ENCODE measurements at regions not wholly inside any gene's neighbourhood (a gene's known extent, or its start where the extent isn't known, plus 50 kb on each side); places are given as distances from the start of the nearest gene placed in this dataset.

DNA sequence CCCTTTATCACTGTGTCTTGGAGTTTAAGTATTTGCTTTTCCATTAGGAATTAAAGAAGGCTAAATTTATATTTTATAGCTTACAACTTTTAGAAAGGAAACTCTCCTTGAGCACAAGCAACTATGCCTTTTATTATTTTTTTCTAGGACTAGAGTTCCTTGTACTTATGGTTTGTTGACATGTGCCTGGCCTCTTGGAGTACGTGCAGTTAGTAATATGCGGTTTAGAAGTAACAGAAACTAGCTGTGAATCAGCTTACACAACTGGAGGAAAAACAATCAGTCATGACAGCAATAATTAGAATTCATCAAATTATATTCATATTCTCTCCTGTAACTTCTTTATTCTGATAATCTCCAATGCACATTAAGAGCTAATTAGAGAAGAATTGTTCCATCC lies 428.7 kb downstream of the AEBP2 start:
- Histone ChIP-seq H3K9ac (ENCODE audit: low read depth, low read length, poor library complexity, severe bottlenecking) (no peak overlapping the region), H3K27me3 (ENCODE audit: insufficient read depth, low read length, poor library complexity, severe bottlenecking) (no peaks in the 10 kb centered on the region), H3F3A (ENCODE audit: low read depth) (no peaks in the 10 kb centered on the region), H3K4me1 (ENCODE audit: insufficient read depth, low read length, poor library complexity, severe bottlenecking) (no peaks in the 10 kb centered on the region), H3K4me2 (ENCODE audit: low read depth, low read length, poor library complexity, severe bottlenecking) (no peak overlapping the region), H4K20me1 (ENCODE audit: insufficient read depth, low read length, poor library complexity, severe bottlenecking) (no peaks in the 10 kb centered on the region), H3K9me3 (ENCODE audit: insufficient read depth, low read depth, low read length) (no peaks in the 10 kb centered on the region), H3K79me2 (ENCODE audit: insufficient read depth, low read length) (no peaks in the 10 kb centered on the region), H3K9me2 (replicated peaks; ENCODE audit: low read depth, low read length) (no peaks in the 10 kb centered on the region), H3K4me3 (ENCODE audit: low read length, poor library complexity, severe bottlenecking) (no peak overlapping the region), H3K36me3 (ENCODE audit: insufficient read depth, low read length) (no peaks in the 10 kb centered on the region), H2AFZ (ENCODE audit: low read length) (no peak overlapping the region)
- TF ChIP-seq EZH2phosphoT487 (IDR thresholded peaks at IDR 0.05; ENCODE audit: borderline replicate concordance) = no peak
- TF ChIP-seq, protein P1, sequence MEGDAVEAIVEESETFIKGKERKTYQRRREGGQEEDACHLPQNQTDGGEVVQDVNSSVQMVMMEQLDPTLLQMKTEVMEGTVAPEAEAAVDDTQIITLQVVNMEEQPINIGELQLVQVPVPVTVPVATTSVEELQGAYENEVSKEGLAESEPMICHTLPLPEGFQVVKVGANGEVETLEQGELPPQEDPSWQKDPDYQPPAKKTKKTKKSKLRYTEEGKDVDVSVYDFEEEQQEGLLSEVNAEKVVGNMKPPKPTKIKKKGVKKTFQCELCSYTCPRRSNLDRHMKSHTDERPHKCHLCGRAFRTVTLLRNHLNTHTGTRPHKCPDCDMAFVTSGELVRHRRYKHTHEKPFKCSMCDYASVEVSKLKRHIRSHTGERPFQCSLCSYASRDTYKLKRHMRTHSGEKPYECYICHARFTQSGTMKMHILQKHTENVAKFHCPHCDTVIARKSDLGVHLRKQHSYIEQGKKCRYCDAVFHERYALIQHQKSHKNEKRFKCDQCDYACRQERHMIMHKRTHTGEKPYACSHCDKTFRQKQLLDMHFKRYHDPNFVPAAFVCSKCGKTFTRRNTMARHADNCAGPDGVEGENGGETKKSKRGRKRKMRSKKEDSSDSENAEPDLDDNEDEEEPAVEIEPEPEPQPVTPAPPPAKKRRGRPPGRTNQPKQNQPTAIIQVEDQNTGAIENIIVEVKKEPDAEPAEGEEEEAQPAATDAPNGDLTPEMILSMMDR (conservative IDR thresholded peaks at IDR 0.05; ENCODE audit: low read length) = no peak

- Histone ChIP-seq H2AFZ (ENCODE audit: low read length) (no peak overlapping the region), H3K4me2 (ENCODE audit: low read depth, low read length, poor library complexity, severe bottlenecking) (no peak overlapping the region), H4K20me1 (ENCODE audit: insufficient read depth, low read length, poor library complexity, severe bottlenecking) (no peaks in the 10 kb centered on the region), H3K9me2 (replicated peaks; ENCODE audit: low read depth, low read length) (no peaks in the 10 kb centered on the region), H3K4me1 (ENCODE audit: insufficient read depth, low read length, poor library complexity, severe bottlenecking) (no peaks in the 10 kb centered on the region), H3K9ac (ENCODE audit: low read depth, low read length, poor library complexity, severe bottlenecking) (no peak overlapping the region), H3K27me3 (ENCODE audit: insufficient read depth, low read length, poor library complexity, severe bottlenecking) (no peaks in the 10 kb centered on the region), H3K9me3 (ENCODE audit: insufficient read depth, low read depth, low read length) (no peaks in the 10 kb centered on the region), H3K36me3 (ENCODE audit: insufficient read depth, low read length) (no peaks in the 10 kb centered on the region), H3F3A (ENCODE audit: low read depth) (no peaks in the 10 kb centered on the region), H3K4me3 (ENCODE audit: low read length, poor library complexity, severe bottlenecking) (no peak overlapping the region), H3K79me2 (ENCODE audit: insufficient read depth, low read length) (no peaks in the 10 kb centered on the region)
- TF ChIP-seq, protein P1 (conservative IDR thresholded peaks at IDR 0.05; ENCODE audit: low read length) = no peak
- TF ChIP-seq EZH2phosphoT487 (IDR thresholded peaks at IDR 0.05; ENCODE audit: borderline replicate concordance) = no peak
Measured at GRCh38 chr12:19869413-19869812, 430.1 kb downstream of the AEBP2 start.

- Histone ChIP-seq H3K4me3 (ENCODE audit: low read length, poor library complexity, severe bottlenecking) (no peak overlapping the region), H3K36me3 (ENCODE audit: insufficient read depth, low read length) (no peaks in the 10 kb centered on the region), H2AFZ (ENCODE audit: low read length) (no peak overlapping the region), H3K79me2 (ENCODE audit: insufficient read depth, low read length) (no peaks in the 10 kb centered on the region), H3K9me3 (ENCODE audit: insufficient read depth, low read depth, low read length) (no peaks in the 10 kb centered on the region), H3K9me2 (replicated peaks; ENCODE audit: low read depth, low read length) (no peaks in the 10 kb centered on the region), H3K9ac (ENCODE audit: low read depth, low read length, poor library complexity, severe bottlenecking) (no peak overlapping the region), H3F3A (ENCODE audit: low read depth) (no peaks in the 10 kb centered on the region), H3K27me3 (ENCODE audit: insufficient read depth, low read length, poor library complexity, severe bottlenecking) (no peaks in the 10 kb centered on the region), H3K4me2 (ENCODE audit: low read depth, low read length, poor library complexity, severe bottlenecking) (no peak overlapping the region), H3K4me1 (ENCODE audit: insufficient read depth, low read length, poor library complexity, severe bottlenecking) (no peaks in the 10 kb centered on the region), H4K20me1 (ENCODE audit: insufficient read depth, low read length, poor library complexity, severe bottlenecking) (no peaks in the 10 kb centered on the region)
- no peak for TF ChIP-seq EZH2phosphoT487 (IDR thresholded peaks at IDR 0.05; ENCODE audit: borderline replicate concordance)
- TF ChIP-seq, protein P1 (conservative IDR thresholded peaks at IDR 0.05; ENCODE audit: low read length) = no peak
Measured at GRCh38 chr12:19872621-19873540, 433.6 kb downstream of the AEBP2 start.
